Limb (tissue), 2 donors: ENCODE measurements at regions not wholly inside any gene's neighbourhood (a gene's known extent, or its start where the extent isn't known, plus 50 kb on each side); places are given as distances from the start of the nearest gene placed in this dataset.

ENCODE experiments used
- DNase-seq, 2 donors: peaks; one replicate each; pipeline ENCODE4 v3.0.0-alpha.2; 2016; ENCODE audit errors: extremely low spot score in 2 of 2

GRCh38 chr5:44868541-44868940 is 59.8 kb downstream of the MRPS30 start:
- no peak for DNase-seq

- DNase-seq = no peak
Observed at GRCh38 chr5:44869928-44870327, 61.2 kb downstream of the MRPS30 start.

- DNase-seq = no peak
Observed at GRCh38 chr5:44870430-44870829, 61.7 kb downstream of the MRPS30 start.

GRCh38 chr5:44871401-44871800 is 62.7 kb downstream of the MRPS30 start:
- DNase-seq = no peak

- DNase-seq = no peak
Observed at GRCh38 chr5:44875661-44876605, 67.2 kb downstream of the MRPS30 start.

- DNase-seq = no peak
Observed at GRCh38 chr5:44881266-44881665, 72.5 kb downstream of the MRPS30 start.

GRCh38 chr5:44884036-44884435 is 75.3 kb downstream of the MRPS30 start:
- no peak for DNase-seq

- DNase-seq = no peak
Observed at GRCh38 chr5:44885903-44886302, 77.2 kb downstream of the MRPS30 start.

GRCh38 chr5:44887722-44888121 is 79.0 kb downstream of the MRPS30 start:
- DNase-seq = no peak

- DNase-seq = no peak
Observed at GRCh38 chr5:44888435-44888834, 79.7 kb downstream of the MRPS30 start.

GRCh38 chr5:44891116-44891515 is 82.4 kb downstream of the MRPS30 start:
- DNase-seq = no peak

- no peak for DNase-seq
Observed at GRCh38 chr5:44900273-44900954, 91.7 kb downstream of the MRPS30 start.

- no peak for DNase-seq
Observed at GRCh38 chr5:44907396-44907795, 98.6 kb downstream of the MRPS30 start.

- DNase-seq = peak in 1 of 2 donors; percentile 3
Observed at GRCh38 chr5:44909004-44909403, 100.3 kb downstream of the MRPS30 start.

- DNase-seq = no peak
Observed at GRCh38 chr5:44911501-44911900, 102.8 kb downstream of the MRPS30 start.

GRCh38 chr5:44914221-44914620 is 105.5 kb downstream of the MRPS30 start:
- no peak for DNase-seq

- no peak for DNase-seq
Observed at GRCh38 chr5:44919560-44919959, 110.8 kb downstream of the MRPS30 start.

- no peak for DNase-seq
Observed at GRCh38 chr5:44927115-44927733, 118.5 kb downstream of the MRPS30 start.

GRCh38 chr5:44932922-44933585 is 124.3 kb downstream of the MRPS30 start:
- DNase-seq = no peak

- DNase-seq = no peak
Observed at GRCh38 chr5:44933686-44934085, 124.9 kb downstream of the MRPS30 start.

GRCh38 chr5:44935262-44935661 is 126.5 kb downstream of the MRPS30 start:
- DNase-seq = no peak

GRCh38 chr5:44935871-44936270 is 127.1 kb downstream of the MRPS30 start:
- DNase-seq = no peak
